GM19240 (cell line): ENCODE measurements at regions not wholly inside any gene's neighbourhood (a gene's known extent, or its start where the extent isn't known, plus 50 kb on each side); places are given as distances from the start of the nearest gene placed in this dataset.
"Not testable (repeated sequence)": the region's sequence is repeated elsewhere in the genome, so short reads cannot be mapped to it uniquely, and the experiment has no call there.

Source experiments
- DNase-seq: peaks from one replicate; pipeline ENCODE4 v3.0.0; 2011; ENCODE audit warnings: low spot score; ENCODE audit not compliant: insufficient read length

DNA sequence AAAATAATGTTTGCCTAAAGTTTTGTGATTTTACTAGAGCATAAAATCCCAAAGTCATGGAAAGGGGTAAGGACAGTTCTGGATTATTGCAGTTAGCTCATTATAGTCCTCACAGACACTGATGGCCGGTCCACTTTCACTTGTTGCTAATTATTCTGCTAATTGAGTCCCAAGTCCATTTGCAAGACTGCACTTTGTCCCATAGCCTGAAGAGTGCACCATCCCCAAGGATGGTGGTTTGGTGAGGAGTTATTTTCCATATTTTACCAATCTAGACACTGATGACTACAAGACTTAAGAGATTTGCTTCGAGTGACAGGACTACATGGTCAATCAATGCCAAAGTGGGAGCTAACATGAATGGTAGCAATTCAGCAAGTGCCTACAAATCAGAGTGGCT, 181.8 kb upstream of the CACNA2D1 start:
- no peak for DNase-seq

DNA sequence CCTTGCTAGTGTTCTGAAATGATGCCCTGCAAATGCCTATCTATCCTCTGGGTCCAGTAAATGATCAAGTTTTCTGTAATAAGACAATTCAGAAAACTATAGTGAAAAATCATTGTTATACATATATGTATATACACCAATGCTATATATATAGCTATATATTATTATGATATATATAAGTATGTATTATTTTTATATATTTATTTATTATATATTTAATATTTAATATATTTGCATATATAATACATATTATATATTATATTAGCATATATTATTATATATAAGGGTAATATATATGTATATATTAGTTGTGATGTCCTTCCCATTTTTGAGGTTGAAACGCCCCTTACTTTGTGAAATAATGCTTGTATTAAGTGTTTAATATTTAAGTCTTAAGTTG, 181.4 kb upstream of the CACNA2D1 start:
- DNase-seq: no peak

DNA sequence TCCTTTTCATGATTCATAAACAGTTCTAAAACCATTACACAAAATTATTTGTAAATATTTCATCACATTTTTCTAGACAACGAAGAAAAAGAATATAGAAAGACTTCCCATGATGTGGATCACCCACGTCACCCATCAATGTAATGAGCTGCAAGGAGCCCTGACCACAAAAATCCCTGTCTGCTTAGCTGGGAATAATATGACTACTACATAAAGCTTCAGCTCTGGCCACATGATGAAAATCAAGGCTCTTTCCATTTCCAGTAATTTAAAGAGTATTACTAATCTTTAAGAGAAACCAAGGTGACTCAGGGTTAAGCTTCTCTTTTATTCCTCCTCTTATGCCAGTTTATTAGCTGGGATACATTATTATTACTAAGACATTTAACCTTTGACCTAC, 180.8 kb upstream of the CACNA2D1 start:
- DNase-seq: no peak

DNA sequence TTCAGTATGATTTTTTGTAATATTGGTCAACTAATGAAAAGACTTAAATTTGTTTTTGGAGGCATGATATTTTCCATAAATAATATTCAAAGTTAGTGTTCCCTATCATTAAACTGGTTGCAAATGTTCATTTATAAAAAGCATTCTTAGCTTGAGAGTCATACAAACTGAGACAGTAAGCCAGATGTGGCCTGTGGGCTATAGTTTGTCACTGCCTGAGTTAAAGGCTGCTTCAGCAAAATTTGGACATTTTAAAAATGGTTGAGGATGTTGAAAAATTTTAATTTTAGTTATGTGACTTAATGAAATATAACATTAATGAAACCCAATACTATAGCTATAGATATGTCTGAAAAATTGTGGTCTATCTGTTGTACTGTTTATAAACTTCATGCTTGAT, 180.2 kb upstream of the CACNA2D1 start:
- no peak for DNase-seq

DNA sequence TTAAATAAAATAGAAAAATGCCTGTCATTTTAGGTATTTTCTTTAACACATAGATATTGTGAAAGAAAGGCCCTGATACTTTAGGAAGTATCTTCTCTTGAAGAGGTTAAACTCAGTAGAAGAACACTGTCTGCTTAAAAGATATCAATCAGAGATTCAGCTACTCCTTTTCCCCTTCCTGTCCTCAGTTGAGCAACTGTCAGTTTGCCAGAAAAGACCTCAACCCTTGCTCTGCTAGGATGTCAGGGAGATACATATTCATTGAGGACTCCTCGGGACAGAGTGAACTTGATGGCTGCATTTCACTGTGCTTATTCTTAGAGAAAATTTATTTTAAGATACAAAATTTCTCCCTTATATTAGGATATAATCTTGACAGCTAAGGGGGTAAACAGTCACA, 173.6 kb upstream of the CACNA2D1 start:
- DNase-seq: no peak

DNA sequence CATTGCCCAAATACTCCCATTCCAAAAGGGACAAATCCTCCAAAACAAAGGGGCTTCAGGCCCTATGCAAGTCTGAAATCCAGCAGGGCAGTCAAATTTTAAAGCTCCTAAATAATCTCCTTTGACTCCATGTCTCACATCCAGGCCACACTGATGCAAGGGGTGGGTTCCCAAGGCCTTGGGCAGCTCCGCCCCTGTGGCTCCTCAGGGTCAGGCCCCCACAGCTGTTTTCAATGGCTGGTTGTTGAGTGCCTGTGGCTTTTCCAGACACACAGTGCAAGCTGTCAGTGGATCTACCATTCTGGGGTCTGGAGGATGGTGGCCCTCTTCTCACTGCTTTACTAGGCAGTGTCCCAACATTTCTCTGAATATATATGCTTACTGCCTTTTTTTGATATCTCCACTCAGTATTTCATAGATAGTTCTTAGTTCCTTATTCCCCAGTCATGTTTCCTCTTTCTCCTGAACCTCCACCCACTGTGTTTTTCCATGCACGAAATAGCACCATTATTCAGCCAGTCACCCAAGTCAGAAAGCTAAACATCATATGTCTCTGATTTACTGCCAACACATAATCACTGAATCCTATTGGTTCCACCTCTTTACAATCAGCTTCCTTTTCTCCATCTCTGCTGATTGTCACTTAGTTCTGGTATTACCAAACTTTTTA, 172.6 kb upstream of the CACNA2D1 start:
- DNase-seq: no peak

DNA sequence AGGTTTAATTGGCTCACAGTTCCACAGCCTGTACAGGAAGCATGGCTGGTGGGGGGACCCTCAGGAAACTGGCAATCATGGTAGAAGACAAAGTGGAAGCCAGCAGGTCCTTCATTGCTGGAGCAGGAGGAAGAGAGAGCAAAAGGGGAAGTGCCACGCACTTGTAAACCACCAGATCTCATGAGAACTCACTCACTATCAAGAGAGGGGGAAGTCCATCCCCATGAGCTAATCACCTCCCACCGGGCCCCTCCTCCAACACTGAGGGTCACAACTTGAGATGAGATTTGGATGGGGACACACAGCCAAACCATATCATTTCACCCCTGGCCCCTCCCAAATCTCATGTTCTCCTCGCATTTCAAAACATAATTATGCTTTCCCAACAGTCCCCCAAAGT, 171.9 kb upstream of the CACNA2D1 start:
- DNase-seq: no peak

DNA sequence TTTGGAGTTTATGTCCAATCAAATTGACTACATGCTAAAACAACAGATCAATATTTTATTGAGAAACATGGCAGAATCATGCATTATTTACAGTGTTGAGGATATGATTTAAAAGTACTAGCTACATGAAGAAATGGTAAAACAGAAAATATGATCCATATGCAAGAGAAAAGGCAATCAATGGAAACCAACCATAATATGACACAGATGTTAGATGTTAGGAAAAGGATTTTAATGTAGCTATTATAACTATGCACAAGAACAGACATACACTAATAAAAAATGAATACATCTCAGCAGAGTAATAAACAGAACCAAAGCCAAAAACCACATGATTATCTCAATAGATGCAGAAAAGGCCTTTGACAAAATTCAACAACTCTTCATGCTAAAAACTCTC, 166.2 kb upstream of the CACNA2D1 start:
- no peak for DNase-seq

DNA sequence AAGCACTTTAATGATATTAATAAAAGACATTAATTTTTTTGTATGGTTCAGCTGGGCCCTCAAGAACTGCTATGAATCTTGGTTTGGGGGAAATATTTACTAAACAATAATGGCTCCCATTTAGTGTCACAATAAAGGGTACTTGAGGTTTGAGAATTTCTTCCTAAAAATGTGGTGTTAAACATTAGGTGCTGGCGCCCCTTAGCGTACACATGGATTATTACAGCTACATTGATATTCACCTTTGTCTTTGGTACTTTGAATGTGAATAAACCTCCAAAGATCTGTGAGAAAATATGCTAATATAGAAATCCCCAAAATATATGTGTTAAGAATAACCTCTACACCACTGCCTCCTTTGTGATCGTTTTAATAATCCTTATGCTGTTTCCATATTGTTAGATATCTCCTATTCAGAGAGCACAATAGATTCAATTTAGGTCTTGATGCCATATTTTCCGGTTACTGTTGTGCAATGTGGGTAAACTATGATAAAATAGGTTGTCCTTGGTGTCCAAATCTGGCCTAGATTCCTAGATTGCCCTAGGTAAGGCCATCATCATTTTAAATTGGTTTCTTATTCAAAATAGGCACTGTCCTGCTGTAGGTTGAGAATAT, 161.8 kb upstream of the CACNA2D1 start:
- DNase-seq: no peak

DNA sequence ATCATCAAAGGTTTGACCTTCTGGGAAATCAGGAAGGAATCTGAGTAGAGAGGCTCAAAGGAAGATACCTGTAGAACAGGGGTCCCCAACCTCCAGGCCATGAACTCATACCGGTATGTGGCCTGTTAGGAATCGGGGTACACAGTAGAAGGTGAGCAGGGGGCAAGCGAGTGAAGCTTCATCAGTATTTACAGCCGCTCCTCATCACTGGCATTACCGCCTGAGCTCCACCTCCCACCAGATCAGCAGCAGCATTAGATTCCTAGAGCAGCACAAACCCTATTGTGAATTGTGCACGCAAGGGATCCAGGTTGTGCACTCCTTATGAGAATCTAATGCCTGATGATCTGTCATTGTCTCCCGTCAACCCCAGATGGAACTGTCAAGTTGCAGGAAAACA, 158.5 kb upstream of the CACNA2D1 start:
- no peak for DNase-seq

DNA sequence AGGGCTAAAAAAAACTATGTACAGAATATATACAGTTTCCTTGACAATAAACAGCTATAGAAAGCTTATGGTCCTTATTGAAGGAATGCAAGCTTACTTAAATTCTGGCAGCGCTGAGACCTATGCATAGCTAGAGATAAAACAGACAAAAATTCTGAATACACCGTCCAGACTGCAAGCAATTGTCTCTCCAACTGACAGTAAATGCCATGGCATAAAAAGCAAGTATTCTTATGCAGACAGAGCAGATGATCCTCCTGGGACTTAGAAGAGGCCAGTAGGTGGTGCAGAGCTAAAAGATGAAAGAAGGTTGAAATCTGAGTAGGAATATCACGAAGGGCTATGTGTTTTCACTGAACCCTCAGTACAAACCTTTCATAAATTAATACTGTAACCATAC, 157.0 kb upstream of the CACNA2D1 start:
- no peak for DNase-seq

DNA sequence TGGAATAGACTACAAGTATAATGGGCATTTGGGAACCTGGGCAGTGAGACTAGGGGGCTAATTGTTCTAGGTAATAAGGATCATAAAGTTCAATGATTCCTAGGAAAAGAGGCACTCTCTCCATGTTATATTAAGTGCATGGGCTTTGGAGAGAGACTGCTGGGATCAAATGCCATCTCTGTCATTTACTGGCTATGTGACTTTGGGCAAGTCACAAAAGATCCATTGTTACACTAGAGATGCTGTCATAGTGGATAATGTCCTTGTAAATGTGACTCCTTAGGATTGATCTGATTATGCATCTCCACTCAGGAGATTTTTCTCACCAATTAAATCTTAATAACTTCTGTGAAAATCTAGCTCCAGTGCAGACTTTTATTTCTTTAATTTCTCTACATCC, 156.3 kb upstream of the CACNA2D1 start:
- DNase-seq: no peak

DNA sequence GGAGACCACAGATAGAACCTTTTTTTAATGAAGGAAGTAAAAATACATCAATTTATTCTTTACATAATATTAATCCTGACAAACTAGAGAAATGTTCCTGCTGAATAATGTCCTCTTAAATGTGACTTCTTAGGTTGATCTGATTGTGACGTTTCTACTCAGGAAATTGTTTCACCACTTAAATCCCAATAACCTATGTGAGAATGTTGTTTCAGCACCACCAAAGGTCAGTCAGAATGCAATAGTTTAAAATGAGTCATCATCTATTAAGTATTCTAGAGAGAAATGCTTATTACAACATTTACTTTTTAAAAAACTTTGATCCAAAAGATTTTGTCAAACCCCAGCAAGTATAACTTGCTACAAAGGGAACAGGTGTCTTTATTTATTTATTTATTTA, 155.4 kb upstream of the CACNA2D1 start:
- no peak for DNase-seq

DNA sequence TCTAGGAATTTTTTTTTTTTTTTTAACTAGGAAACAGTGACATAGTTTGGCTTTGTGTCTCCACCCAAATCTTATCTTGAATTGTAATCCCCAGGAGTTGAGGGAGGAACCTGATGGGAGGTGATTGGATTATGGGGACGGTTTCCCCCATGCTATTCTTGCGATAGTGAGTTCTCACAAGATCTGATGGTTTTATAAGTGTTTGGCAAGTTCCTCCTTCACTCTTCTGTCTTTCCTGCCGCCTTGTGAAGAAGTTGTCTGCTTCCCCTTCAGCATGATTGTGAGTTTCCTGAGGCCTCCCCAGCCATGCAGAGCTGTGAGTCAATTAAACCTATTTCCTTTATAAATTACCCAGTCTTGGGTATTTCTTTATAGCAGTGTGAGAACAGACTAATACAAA, 152.2 kb upstream of the CACNA2D1 start:
- DNase-seq: not testable (repeated sequence)

DNA sequence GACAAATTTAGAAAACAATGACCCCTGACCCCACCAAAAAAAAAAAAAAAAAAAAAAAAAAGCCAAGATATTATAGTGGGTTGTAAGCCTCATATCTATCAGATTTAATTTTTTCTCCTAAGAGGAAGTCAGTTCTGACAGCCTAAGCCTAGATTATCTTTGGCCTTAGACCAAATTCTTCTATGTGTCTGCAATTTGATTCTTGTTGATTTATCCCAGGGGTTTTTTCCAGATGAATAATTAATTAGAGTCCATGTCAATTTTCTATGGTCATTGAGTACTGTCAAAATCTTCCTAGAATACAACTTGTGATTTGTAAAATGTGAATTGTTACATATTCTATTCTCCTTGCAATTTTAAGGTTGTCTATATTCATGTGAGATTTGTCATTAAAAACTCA, 151.6 kb upstream of the CACNA2D1 start:
- DNase-seq: no peak

DNA sequence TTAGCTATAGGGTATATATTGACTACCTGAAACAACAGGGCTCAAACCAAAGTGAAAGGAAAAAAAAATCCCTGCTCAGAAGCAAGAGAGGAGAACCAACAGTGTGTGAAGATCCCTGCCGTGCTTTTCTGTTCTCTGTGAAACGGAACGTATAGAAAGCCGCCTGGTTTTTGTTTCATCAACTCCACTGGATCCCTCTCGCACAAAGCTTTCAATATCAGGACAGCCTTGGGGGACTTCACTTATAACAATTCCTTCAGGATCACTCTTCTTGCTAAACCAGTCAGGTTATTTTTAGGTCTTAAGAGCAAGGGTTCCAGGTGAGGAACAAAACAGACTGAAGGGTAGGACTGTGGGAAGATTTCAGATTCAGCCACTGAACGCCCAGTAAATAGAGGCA, 151.1 kb upstream of the CACNA2D1 start:
- no peak for DNase-seq

DNA sequence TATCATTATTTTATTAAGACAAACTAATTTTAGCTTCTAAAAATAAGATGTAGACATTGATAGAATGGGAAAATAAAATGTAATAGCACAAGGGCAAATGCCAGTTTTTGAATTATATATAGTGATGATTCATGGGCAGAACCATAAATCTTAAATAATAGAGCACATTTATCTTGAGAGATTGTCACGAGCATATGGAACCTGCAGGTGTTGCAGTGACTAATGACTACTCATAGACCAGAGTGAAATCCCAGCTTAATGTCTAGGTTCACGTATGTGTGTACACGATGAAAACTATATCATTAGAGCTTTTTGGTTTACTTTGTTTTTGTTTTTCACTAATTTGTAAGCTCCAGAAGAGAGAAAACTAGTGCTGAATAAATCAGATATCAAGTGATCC, 150.2 kb upstream of the CACNA2D1 start:
- DNase-seq: no peak

DNA sequence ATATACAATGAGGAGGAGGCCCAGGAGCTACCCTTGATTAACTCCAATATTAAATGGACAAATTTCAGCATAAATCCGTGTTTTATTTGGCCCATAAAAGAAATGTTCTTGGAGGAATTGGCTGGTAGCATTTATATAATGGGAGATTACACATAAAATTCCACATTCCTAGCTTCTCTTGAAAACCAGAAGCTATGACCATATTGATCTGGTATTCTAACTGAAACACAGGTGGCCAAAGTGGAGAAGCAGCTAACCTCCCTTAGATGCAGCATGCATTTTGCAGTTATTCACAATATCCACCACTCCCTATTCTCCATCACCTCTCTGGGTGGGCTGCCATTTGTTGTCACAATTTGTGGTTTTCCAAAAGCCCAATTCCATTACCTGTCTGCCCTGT, 148.8 kb upstream of the CACNA2D1 start:
- no peak for DNase-seq

DNA sequence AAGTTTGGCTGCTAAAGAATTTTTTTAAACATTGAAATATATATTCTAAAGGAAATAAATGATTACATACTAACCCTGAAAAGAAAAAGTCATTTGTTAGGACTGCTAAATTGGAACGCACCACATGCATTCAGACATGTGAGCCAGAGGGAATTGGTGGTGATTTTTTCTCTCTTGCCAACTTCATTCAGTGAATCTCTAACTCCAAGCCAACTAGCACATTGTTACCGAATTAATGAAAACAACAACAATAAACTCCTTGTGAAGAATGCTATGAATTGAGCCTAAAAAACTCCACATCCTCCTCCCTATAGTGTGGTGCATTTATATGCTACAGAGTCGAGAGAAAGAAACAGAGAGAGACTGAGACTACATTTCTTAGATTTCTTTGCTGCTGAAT, 135.5 kb upstream of the CACNA2D1 start:
- DNase-seq: no peak

DNA sequence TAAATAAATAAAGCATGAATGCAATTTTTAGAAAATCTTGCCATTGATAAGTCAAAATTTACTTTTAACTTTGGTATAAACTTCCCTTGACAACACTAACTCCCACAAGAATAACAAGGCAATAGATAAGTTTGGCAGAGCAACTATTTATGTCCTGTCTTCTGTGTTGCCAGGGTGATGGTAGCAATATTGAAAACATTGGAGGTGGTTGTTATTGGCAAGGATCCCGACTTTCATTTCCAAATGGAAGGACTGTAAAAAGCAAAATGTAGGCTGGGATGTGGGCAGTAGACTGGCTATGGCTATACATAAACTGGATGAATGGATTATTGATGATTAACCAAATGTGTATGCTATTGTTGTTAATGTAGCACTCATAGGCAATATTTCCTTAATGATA, 134.9 kb upstream of the CACNA2D1 start:
- no peak for DNase-seq

DNA sequence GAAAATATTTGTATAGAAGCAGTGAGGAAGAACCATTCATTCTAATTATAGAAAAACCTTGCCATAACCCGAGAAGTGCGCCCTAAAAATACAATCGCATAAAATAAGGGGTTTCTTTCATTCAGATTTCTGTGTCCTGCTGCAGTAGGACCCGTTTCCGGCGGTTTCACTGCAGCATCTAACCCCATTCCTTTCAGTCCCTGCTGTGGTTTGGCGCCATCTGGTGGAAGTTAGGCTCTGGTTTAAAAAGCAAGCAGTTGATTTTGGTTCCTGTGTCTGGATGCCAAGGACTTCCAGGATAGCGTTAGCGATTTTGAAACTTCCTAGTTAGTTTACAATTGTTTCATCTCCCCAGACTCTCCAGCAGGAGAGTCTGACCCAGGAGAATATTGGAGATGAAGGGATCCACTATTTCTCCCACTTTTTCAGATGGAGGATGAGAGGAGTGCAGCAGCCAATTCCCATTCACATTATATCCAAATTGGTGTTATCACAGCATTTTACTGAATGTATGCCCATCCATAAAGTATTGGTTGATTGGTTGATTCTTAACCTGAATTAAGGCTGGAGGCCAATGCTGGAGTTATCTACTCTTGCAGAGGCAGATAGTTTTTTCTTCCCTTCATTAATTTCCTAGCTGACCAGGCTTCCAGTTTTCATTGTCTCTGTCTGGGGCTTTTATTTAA, 128.8 kb upstream of the CACNA2D1 start:
- DNase-seq: peak; percentile 26

DNA sequence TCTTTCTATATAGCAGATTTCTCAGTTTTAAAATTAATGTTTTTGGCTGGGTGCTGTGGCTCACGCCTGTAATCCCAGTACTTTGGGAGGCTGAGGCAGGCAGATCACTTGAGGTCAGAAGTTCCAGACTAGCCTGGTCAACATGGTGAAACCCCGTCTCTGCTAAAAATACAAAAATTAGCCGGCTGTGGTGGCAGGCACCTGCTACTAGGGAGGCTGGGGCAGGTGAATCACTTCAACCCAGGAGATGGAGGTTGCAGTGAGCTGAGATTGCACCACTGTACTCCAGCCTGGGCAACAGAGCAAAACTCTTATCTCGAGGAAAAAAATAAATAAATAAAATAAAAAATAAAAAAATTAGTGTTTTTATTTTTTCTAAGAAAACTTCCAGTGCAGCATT, 127.5 kb upstream of the CACNA2D1 start:
- not testable (repeated sequence) for DNase-seq

DNA sequence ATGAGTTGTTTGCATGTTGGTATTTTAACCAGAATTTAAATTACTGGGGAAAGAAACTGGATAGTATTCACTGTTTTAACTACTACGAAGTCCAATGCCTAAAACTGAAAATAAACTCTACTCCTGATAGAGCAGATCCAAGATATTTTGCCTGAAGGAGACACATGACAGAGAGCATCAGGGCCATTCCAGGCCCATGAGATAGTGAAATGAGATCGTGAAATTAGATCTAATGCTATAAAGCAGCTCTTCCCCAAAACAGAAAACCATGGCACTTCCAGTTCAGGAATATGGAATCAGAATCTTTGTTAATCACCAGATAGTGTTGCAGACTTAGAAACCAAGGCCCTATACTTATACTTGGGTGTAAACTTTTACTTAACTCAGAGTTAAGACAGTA, 124.3 kb upstream of the CACNA2D1 start:
- DNase-seq: no peak
